ENCODE measurements at regions not wholly inside any gene's neighbourhood (a gene's known extent, or its start where the extent isn't known, plus 50 kb on each side); places are given as distances from the start of the nearest gene placed in this dataset.

DNA sequence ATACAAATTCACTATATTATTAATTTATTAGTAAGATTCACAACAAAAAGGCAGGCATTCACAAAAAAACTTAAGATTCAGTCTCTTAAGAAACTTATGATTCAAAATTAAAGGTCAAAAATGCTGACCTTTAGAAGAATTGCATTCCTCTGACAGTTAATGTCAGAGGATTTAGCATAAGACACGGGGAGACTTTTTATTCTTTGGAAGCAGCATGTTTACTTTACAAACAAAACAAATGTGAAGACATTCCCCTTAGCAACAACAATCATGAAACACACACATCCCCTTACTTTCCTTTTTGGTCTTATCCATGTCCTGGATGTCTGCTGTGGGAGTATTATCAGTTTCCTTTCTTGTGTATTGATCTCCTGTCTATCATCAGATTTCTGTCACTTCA is 117.1 kb downstream of the RAD51AP2 start:
- no peak for DNase-seq (ENCODE audit: low spot score)

DNA sequence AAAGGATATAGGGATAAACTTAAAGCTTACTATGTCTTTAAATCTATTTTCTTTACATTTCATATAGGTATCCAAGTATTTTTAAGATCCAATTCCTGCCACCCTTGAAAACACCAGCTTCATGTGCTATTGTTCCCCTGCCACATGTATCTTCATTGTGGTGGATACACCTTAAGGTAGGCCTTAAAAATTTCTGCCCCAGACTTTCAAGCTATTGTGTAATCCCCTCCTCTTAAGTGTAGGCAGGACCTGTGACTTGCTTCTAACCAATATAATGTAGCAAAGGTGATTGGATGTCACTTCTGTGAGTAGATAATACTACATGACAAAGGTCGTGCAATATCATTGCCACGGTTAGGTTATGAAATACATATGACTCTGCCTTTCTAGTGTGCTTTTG is 119.5 kb downstream of the RAD51AP2 start:
- no peak for DNase-seq (ENCODE audit: low spot score)
- TF ChIP-seq, protein P1, sequence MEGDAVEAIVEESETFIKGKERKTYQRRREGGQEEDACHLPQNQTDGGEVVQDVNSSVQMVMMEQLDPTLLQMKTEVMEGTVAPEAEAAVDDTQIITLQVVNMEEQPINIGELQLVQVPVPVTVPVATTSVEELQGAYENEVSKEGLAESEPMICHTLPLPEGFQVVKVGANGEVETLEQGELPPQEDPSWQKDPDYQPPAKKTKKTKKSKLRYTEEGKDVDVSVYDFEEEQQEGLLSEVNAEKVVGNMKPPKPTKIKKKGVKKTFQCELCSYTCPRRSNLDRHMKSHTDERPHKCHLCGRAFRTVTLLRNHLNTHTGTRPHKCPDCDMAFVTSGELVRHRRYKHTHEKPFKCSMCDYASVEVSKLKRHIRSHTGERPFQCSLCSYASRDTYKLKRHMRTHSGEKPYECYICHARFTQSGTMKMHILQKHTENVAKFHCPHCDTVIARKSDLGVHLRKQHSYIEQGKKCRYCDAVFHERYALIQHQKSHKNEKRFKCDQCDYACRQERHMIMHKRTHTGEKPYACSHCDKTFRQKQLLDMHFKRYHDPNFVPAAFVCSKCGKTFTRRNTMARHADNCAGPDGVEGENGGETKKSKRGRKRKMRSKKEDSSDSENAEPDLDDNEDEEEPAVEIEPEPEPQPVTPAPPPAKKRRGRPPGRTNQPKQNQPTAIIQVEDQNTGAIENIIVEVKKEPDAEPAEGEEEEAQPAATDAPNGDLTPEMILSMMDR (IDR thresholded peaks at IDR 0.05; ENCODE audit: extremely low read depth, missing control alignments) = no peak

More for the DNA sequence above, 117.1 kb downstream of the RAD51AP2 start:
- TF ChIP-seq, protein P1 (IDR thresholded peaks at IDR 0.05; ENCODE audit: extremely low read depth, missing control alignments) = no peak

DNA sequence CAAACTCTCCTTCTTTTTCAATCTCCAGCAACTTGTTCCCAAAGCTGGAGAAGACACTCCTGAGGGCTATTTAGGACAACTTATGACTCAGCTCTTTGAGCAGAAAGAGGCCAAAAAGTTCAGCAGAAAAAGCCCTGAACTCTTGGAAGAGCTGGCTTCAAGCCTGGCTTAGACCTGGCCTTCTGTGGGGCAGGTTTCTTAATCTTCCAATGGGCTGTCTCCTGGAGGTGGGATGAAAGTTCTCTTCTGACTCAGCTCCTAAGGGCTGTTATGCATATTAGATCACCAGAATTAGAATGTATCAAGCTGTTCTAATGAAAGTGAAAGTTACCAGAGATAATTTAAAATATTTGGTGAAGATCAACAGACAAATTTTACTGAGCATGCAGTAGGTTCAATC is 129.4 kb downstream of the RAD51AP2 start:
- DNase-seq (ENCODE audit: low spot score) = no peak
- TF ChIP-seq, protein P1 (IDR thresholded peaks at IDR 0.05; ENCODE audit: extremely low read depth, missing control alignments) = no peak

DNA sequence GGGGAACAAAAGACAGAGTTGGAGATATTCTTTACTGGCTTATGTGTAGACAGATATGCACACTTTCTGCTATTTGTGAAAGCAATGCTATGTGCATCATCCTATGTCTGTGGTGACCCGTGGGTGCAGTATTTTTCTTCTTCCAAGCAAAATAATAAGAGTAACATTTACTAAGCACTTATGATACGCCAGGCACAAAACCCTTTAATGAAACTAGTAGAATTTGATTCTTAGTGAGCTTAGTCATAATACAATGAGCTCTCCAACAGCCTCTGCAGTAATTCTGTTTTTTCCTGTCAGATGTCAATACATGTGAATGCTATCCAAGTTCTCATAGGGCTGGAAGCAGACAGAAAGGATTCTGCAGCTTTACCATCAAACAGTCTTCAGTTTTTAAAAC is 130.6 kb downstream of the RAD51AP2 start:
- TF ChIP-seq, protein P1 (IDR thresholded peaks at IDR 0.05; ENCODE audit: extremely low read depth, missing control alignments) = no peak
- DNase-seq (ENCODE audit: low spot score) = no peak

DNA sequence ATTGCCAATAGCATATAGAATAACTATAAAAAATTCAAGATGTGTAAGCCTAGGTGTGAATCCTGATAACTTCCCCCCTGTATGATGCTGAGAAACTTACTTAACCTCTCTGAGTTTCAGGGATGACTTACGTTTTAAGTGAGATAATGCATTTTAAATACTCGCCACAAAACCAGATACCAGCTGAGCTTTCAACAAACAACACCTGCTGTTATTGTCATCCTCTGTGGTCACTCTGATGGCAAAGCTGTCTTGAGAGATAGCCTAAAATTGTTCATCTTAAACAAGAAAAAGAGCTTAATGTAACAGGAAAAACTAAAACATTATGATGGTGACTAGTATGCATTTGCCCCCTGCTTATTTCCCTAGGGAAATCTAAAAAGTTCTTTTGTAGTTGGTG is 131.5 kb downstream of the RAD51AP2 start:
- DNase-seq (ENCODE audit: low spot score) = no peak
- TF ChIP-seq, protein P1 (IDR thresholded peaks at IDR 0.05; ENCODE audit: extremely low read depth, missing control alignments) = no peak

DNA sequence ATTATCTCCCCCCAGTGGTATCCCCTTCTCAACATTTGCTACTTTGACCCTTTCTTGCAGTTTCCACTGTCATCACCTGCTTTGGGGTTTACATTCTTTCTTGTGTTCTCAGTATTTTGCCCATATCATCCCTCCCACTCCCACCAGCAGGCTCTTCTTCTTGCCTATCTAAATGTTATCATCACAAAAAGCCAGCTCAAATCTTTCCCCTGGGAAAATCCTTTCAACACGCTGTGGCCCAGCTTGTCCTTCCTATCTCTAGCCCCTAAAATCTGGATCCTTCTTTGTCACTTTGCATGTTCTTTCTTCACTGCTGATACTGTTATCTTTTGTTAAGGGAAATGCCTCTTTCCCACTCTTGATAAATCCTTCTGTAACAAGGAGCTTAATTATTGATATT is 138.2 kb downstream of the RAD51AP2 start:
- TF ChIP-seq, protein P1 (IDR thresholded peaks at IDR 0.05; ENCODE audit: extremely low read depth, missing control alignments) = no peak
- no peak for DNase-seq (ENCODE audit: low spot score)

DNA sequence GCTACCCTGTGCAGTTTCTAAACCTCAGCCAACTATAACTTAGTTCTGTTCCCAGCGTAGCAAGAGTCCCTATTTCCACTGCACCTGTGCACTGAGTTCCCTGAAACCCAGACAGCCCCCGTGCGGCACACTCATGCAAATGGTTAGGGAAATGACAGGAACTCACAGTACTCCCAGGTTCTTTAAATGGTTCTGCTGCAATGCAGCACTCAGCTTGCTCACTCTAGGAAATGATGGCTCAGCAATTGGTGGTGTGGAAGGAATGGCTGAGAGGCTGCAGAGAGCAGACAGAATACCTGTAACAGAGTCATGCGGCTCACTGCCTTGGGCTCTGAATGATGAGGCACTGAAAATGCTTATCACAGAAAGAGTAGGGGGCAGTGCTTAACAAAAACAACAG is 143.0 kb downstream of the RAD51AP2 start:
- DNase-seq (ENCODE audit: low spot score) = no peak
- TF ChIP-seq, protein P1 (IDR thresholded peaks at IDR 0.05; ENCODE audit: extremely low read depth, missing control alignments) = no peak

Data from GM20000 (cell line).